Head of caudate nucleus (tissue), 42 donors: ENCODE measurements at regions not wholly inside any gene's neighbourhood (a gene's known extent, or its start where the extent isn't known, plus 50 kb on each side); places are given as distances from the start of the nearest gene placed in this dataset.

Source experiments
- DNase-seq, 42 donors: peaks; one replicate each; pipeline versions ENCODE4 v3.0.0 to v3.0.0-alpha.2; 2020 to 2021; ENCODE audit warnings: mixed read lengths in 7 of 42
- intact Hi-C: fragments of 100-400 bp; cut with DNase I; formaldehyde crosslinking; loops from one replicate; pipeline ENCODE4 v1.15.0; 2022

GRCh38 chr5:3276896-3277295 lies 318.7 kb upstream of the IRX1 start:
- no peak for DNase-seq
- intact Hi-C loops, result no loop called here

- no peak for DNase-seq
- intact Hi-C loops, result no loop called here
Measured at GRCh38 chr5:3269395-3270169, 326.1 kb upstream of the IRX1 start.

- no peak for DNase-seq
- intact Hi-C loops, result no loop called here
Measured at GRCh38 chr5:3268760-3269330, 326.8 kb upstream of the IRX1 start.

- no peak for DNase-seq
Measured at GRCh38 chr5:3266861-3267260, 328.8 kb upstream of the IRX1 start.

GRCh38 chr5:3265936-3266335 lies 329.7 kb upstream of the IRX1 start:
- DNase-seq, result no peak
- intact Hi-C loops, result no loop called here

More at GRCh38 chr5:3266861-3267260, 328.8 kb upstream of the IRX1 start:
- intact Hi-C loops, result no loop called here

GRCh38 chr5:3265131-3265885 lies 330.3 kb upstream of the IRX1 start:
- DNase-seq, result peak in 3 of 42 donors; percentile 23 to 50 (median 47)
- intact Hi-C loops, result no loop called here

GRCh38 chr5:3262451-3262850 lies 333.2 kb upstream of the IRX1 start:
- DNase-seq, result no peak
- intact Hi-C loops, result no loop called here

- DNase-seq, result no peak
- intact Hi-C loops, result no loop called here
Measured at GRCh38 chr5:3261081-3261480, 334.6 kb upstream of the IRX1 start.

GRCh38 chr5:3258050-3258449 lies 337.6 kb upstream of the IRX1 start:
- peak in 10 of 42 donors; percentile 11 to 71 (median 29) for DNase-seq
- intact Hi-C loops, result no loop called here

GRCh38 chr5:3252235-3252634 lies 343.4 kb upstream of the IRX1 start:
- intact Hi-C loops, result no loop called here
- DNase-seq, result no peak

GRCh38 chr5:3251784-3252183 lies 343.8 kb upstream of the IRX1 start:
- intact Hi-C loops, result no loop called here
- no peak for DNase-seq

GRCh38 chr5:3249401-3249800 lies 346.2 kb upstream of the IRX1 start:
- intact Hi-C loops, result no loop called here
- no peak for DNase-seq

GRCh38 chr5:3237276-3237868 lies 358.3 kb upstream of the IRX1 start:
- peak in 1 of 42 donors; percentile 4 for DNase-seq
- intact Hi-C loops, result no loop called here

- intact Hi-C loops, result no loop called here
- no peak for DNase-seq
Measured at GRCh38 chr5:3234566-3234965, 361.1 kb upstream of the IRX1 start.

- no peak for DNase-seq
- intact Hi-C loops, result no loop called here
Measured at GRCh38 chr5:3230941-3231340, 364.7 kb upstream of the IRX1 start.

GRCh38 chr5:3230254-3230653 lies 365.4 kb upstream of the IRX1 start:
- no peak for DNase-seq
- intact Hi-C loops, result no loop called here

GRCh38 chr5:3226196-3226920 lies 369.3 kb upstream of the IRX1 start:
- DNase-seq, result peak in 39 of 42 donors; percentile 17 to 87 (median 59)
- intact Hi-C loops, result no loop called here

- intact Hi-C loops, result no loop called here
- peak in 3 of 42 donors; percentile 7 to 32 (median 23) for DNase-seq
Measured at GRCh38 chr5:3225201-3225960, 370.3 kb upstream of the IRX1 start.
